Tibial nerve (tissue), 4 donors: ENCODE measurements at regions not wholly inside any gene's neighbourhood (a gene's known extent, or its start where the extent isn't known, plus 50 kb on each side); places are given as distances from the start of the nearest gene placed in this dataset.

Experiments
- EP300 ChIP-seq, 2 donors: sonication (generic); formaldehyde crosslinking; IDR thresholded peaks; one replicate each; pipeline ENCODE4 v1.6.1; 2017; ENCODE audit warnings: antibody characterized with exemption in 2 of 2, mild to moderate bottlenecking in 1 of 2
- TF ChIP-seq, protein P1 (sequence below), 5 experiments: fragments of 200-600 bp in 3 of 5; fragments of 450-650 bp in 2 of 5; sonication (generic) in 3 of 5; IDR thresholded peaks; one replicate each; pipeline ENCODE4 v1.5.1; 2016 to 2019; ENCODE audit warnings: antibody characterized with exemption in 5 of 5, mild to moderate bottlenecking in 3 of 5, moderate library complexity in 2 of 5

DNA sequence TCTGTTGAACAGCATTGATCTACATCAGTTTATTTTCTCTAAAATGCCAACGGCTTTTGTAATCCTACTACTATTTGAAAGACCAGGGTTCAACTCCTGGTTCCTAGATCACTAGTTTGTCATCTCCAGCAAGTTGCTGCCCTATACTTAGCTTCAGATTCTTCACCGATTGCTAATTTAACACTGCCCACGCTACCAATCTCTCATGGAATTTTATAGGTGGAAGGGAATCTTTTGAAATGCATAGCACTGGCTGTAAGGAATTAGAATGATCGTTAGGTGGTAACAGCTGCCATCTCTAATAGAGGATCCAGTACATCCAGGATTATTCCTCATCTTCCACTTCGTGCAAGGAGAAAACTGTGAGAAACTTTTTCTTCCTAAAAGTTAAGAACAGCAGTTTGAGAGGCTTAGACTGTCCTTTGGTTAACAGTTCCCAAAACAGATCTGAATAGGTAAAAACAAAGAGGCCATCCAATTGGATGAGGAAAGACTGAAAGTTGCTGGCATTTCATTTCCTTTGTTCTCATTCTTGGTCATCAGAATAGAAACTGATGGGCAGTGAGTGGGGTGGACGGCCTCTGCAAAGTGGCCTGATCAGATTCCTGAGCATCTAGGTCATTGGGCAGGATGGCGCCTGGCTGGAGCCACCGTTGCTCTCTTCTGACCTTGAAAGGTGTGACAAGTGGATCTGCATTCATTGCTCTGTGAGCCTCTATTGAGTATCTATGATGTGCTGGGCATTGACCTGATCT lies 236.3 kb upstream of the SORL1-AS1 start:
- TF ChIP-seq, protein P1, sequence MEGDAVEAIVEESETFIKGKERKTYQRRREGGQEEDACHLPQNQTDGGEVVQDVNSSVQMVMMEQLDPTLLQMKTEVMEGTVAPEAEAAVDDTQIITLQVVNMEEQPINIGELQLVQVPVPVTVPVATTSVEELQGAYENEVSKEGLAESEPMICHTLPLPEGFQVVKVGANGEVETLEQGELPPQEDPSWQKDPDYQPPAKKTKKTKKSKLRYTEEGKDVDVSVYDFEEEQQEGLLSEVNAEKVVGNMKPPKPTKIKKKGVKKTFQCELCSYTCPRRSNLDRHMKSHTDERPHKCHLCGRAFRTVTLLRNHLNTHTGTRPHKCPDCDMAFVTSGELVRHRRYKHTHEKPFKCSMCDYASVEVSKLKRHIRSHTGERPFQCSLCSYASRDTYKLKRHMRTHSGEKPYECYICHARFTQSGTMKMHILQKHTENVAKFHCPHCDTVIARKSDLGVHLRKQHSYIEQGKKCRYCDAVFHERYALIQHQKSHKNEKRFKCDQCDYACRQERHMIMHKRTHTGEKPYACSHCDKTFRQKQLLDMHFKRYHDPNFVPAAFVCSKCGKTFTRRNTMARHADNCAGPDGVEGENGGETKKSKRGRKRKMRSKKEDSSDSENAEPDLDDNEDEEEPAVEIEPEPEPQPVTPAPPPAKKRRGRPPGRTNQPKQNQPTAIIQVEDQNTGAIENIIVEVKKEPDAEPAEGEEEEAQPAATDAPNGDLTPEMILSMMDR (IDR thresholded peaks at IDR 0.05) = no peak
- TF ChIP-seq EP300 (IDR thresholded peaks at IDR 0.05) = no peak
